Activated CD4-positive, alpha-beta T cell treated with anti-CD3 and anti-CD28 coated beads, Interleukin-2, amount 10 ng/mL, durations not matched to agents 24 days and 14 days (primary cell): ENCODE measurements at regions not wholly inside any gene's neighbourhood (a gene's known extent, or its start where the extent isn't known, plus 50 kb on each side); places are given as distances from the start of the nearest gene placed in this dataset.
"Not testable (repeated sequence)": the region's sequence is repeated elsewhere in the genome, so short reads cannot be mapped to it uniquely, and the experiment has no call there.

Source experiments
- DNase-seq: peaks from one replicate; pipeline ENCODE4 v3.0.0; 2022
- H3K27ac Mint-ChIP-seq: one replicate; pipeline ENCODE4 v1.8.0; 2022; ENCODE audit warnings: mild to moderate bottlenecking, mixed read lengths
- H3K27me3 Mint-ChIP-seq: one replicate; pipeline ENCODE4 v1.8.0; 2022; ENCODE audit warnings: mixed read lengths
- H3K36me3 Mint-ChIP-seq: one replicate; pipeline ENCODE4 v1.8.0; 2022; ENCODE audit warnings: low read depth, mild to moderate bottlenecking, mixed read lengths
- H3K4me1 Mint-ChIP-seq: one replicate; pipeline ENCODE4 v1.8.0; 2021; ENCODE audit warnings: mixed read lengths
- H3K4me3 Mint-ChIP-seq: one replicate; pipeline ENCODE4 v1.8.0; 2022; ENCODE audit warnings: mild to moderate bottlenecking, moderate library complexity, mixed read lengths
- H3K9me3 Mint-ChIP-seq: one replicate; pipeline ENCODE4 v1.8.0; 2021; ENCODE audit warnings: mixed read lengths
- intact Hi-C: fragments of 100-400 bp; cut with micrococcal nuclease; formaldehyde crosslinking; loops from one replicate; pipeline ENCODE4 v1.15.1; 2023

GRCh38 chr9:71608825-71609447 lies 159.4 kb downstream of the CEMIP2 start:
- Mint-ChIP-seq H3K4me3 (no peak overlapping the region), H3K9me3 (peaks cover 8% of the 10 kb centered on the region), H3K27ac (no peak overlapping the region), H3K27me3 (peaks cover 12% of the 10 kb centered on the region), H3K4me1 (no peaks in the 10 kb centered on the region), H3K36me3 (no peaks in the 10 kb centered on the region)
- no peak for DNase-seq
- intact Hi-C loops: loop anchor here (10.0 kb wide), 1 partner anchor 416 kb away; no protein-coding TSS in a partner anchor

DNA sequence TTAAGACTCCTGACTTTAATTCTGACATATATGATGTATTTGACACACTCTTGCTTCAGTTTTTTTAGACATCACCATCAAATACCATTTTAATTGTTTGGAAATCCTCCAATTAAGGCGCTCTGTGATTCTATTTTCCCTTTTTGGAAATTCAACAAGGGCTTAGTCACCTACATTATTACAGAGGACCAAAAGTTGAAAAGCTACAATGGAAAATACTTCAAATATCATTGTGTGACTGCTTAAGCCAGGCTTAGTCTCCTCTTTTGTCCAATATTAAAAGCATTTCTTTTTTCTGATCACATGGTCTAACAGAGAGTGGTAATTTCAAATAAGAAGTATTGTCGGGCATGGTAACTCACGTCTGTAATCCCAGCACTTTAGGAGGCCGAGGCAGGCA lies 160.3 kb downstream of the CEMIP2 start:
- intact Hi-C loops: loop anchor here (10.0 kb wide), 1 partner anchor 417 kb away; no protein-coding TSS in a partner anchor
- Mint-ChIP-seq H3K4me3 (no peak overlapping the region), H3K27me3 (peaks cover 12% of the 10 kb centered on the region), H3K36me3 (no peaks in the 10 kb centered on the region), H3K9me3 (peaks cover 8% of the 10 kb centered on the region), H3K4me1 (no peaks in the 10 kb centered on the region), H3K27ac (no peak overlapping the region)
- no peak for DNase-seq

GRCh38 chr9:71607461-71607881 lies 160.8 kb downstream of the CEMIP2 start:
- intact Hi-C loops: loop anchor here (10.0 kb wide), 1 partner anchor 417 kb away; no protein-coding TSS in a partner anchor
- Mint-ChIP-seq H3K4me3 (no peak overlapping the region), H3K9me3 (peaks cover 8% of the 10 kb centered on the region), H3K36me3 (no peaks in the 10 kb centered on the region), H3K27ac (no peak overlapping the region), H3K27me3 (peaks cover 12% of the 10 kb centered on the region), H3K4me1 (no peaks in the 10 kb centered on the region)
- DNase-seq: no peak

- Mint-ChIP-seq H3K4me3 (no peak overlapping the region), H3K4me1 (no peaks in the 10 kb centered on the region), H3K9me3 (no peaks in the 10 kb centered on the region), H3K36me3 (no peaks in the 10 kb centered on the region), H3K27me3 (peaks cover 17% of the 10 kb centered on the region), H3K27ac (no peak overlapping the region)
- intact Hi-C loops: loop anchor here (1.0 to 10.0 kb wide), 4 partner anchors 108 to 420 kb away; no protein-coding TSS in a partner anchor
- DNase-seq: peak; percentile 93
These were observed 163.9 kb downstream of the CEMIP2 start for GRCh38 chr9:71604197-71605063.

- intact Hi-C loops: loop anchor here (5.0 to 10.0 kb wide), 2 partner anchors 110 to 422 kb away; no protein-coding TSS in a partner anchor
- Mint-ChIP-seq H3K9me3 (no peaks in the 10 kb centered on the region), H3K27ac (no peak overlapping the region), H3K4me3 (no peak overlapping the region), H3K36me3 (no peaks in the 10 kb centered on the region), H3K4me1 (no peaks in the 10 kb centered on the region), H3K27me3 (peaks cover 27% of the 10 kb centered on the region)
- no peak for DNase-seq
These were observed 165.7 kb downstream of the CEMIP2 start for GRCh38 chr9:71602652-71603051.

DNA sequence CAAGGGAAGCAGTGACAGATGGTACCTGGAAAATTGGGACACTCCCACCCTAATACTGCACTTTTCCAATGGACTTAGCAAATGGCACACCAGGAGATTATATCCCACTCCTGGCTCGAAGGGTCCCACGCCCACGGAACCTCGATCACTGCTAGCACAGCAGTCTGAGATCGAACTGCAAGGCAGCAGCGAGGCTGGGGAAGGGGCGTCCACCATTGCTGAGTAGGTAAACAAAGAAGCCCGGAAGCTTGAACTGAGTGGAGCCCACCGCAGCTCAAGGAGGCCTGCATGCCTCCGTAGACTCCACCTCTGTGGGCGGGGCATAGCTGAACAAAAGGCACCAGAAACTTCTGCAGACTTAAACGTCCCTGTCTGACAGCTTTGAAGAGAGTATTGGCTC lies 172.6 kb downstream of the CEMIP2 start:
- H3K4me3 Mint-ChIP-seq, intact Hi-C loops, H3K36me3 Mint-ChIP-seq, DNase-seq, H3K27ac Mint-ChIP-seq, H3K4me1 Mint-ChIP-seq, H3K9me3 Mint-ChIP-seq: not testable (repeated sequence)
- H3K27me3 Mint-ChIP-seq: peaks cover 33% of the 10 kb centered on the region

GRCh38 chr9:71594541-71594940 lies 173.8 kb downstream of the CEMIP2 start:
- no peak for DNase-seq
- no peaks in the 10 kb centered on the region for H3K4me1 Mint-ChIP-seq
- no peaks in the 10 kb centered on the region for H3K9me3 Mint-ChIP-seq
- H3K36me3 Mint-ChIP-seq: no peaks in the 10 kb centered on the region
- intact Hi-C loops: no loop called here
- H3K27me3 Mint-ChIP-seq: peaks cover 24% of the 10 kb centered on the region
- no peak overlapping the region for H3K4me3 Mint-ChIP-seq
- no peak overlapping the region for H3K27ac Mint-ChIP-seq

DNA sequence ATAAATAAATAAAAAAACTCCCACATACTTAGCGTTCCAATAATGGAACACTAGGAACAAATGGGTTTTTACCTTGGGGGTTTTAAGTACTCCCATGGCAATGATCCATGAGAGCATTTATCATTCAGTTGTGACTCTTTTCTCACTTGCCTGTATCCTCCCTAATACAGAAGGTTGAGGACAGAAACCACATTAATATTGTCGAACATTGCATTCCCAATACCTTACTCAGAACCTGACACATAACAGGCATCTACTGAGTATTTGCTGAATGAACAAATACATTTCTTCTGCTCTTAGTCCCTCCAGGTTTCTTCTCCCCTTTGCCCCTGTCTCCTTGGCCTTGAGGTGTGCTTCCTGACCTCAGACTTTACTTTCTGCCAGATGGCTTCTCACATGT lies 175.9 kb downstream of the CEMIP2 start:
- intact Hi-C loops: no loop called here

GRCh38 chr9:71590362-71590761 lies 178.0 kb downstream of the CEMIP2 start:
- no peaks in the 10 kb centered on the region for H3K4me1 Mint-ChIP-seq
- DNase-seq: no peak

More for the DNA sequence above, 175.9 kb downstream of the CEMIP2 start:
- Mint-ChIP-seq H3K9me3 (no peaks in the 10 kb centered on the region), H3K4me3 (no peak overlapping the region), H3K36me3 (no peaks in the 10 kb centered on the region), H3K4me1 (no peaks in the 10 kb centered on the region), H3K27ac (no peak overlapping the region), H3K27me3 (peaks cover 13% of the 10 kb centered on the region)
- DNase-seq: no peak

DNA sequence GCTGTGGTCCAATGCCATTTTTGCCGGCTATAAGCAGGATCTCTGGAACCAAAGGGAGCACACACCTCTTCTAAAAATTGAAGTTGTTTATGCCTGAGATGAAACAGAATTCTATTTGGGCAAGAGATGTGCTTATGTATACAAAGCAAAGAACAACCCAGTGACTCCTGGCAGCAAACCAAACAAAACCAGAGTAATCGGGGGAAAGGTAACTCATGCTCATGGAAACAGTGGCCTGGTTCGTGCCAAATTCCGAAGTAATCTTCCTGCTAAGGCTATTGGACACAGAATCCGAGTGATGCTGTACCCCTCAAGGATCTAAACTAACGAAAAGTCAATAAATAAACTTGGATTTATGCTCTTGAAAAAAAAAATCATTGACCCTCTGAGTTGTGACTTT lies 178.7 kb downstream of the CEMIP2 start:
- no peak for DNase-seq
- H3K9me3 Mint-ChIP-seq: no peaks in the 10 kb centered on the region
- H3K27me3 Mint-ChIP-seq: peaks cover 13% of the 10 kb centered on the region
- intact Hi-C loops: no loop called here
- no peaks in the 10 kb centered on the region for H3K4me1 Mint-ChIP-seq
- no peak overlapping the region for H3K4me3 Mint-ChIP-seq
- no peak overlapping the region for H3K27ac Mint-ChIP-seq
- H3K36me3 Mint-ChIP-seq: no peaks in the 10 kb centered on the region

More at GRCh38 chr9:71590362-71590761, 178.0 kb downstream of the CEMIP2 start:
- Mint-ChIP-seq H3K9me3 (no peaks in the 10 kb centered on the region), H3K36me3 (no peaks in the 10 kb centered on the region), H3K4me3 (no peak overlapping the region), H3K27ac (no peak overlapping the region), H3K27me3 (peaks cover 10% of the 10 kb centered on the region)
- intact Hi-C loops: no loop called here

DNA sequence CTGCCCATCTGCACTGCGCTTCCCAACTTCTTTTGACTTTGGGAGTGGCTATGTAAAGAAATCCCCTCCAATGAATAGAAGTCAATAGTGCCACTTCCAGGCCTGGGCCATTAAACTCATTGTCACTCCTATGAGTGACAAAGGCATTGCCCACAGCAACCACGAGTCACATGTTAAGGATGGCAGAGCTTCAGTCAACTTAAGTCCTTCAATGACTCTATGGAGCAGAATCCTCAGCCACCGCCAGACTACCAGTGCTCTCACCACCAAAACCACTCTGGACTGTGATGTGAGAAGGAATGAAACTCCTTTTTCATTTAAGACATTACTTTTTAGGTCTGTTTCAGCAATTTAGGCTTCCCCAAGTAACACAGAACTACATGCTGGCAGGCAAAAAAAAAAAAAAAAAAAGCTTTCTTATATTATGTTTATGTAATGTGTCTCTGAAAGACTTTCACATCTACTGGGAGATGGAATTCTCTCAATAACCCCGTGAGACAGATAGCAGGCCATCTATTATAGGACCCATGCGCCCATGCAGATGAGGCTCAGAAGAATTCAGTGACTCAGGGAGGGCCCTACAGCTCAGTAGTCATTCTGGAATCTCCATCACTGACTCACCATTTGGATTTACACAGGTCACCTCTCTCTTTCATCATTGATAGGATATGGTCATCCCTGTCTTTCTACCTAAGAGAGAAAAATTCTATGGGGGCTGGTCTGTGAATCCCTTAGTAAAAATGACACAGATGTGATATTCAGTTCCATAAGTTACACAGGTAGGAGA lies 180.5 kb downstream of the CEMIP2 start:
- H3K27ac Mint-ChIP-seq: no peak overlapping the region
- no peaks in the 10 kb centered on the region for H3K4me1 Mint-ChIP-seq
- intact Hi-C loops: no loop called here
- no peaks in the 10 kb centered on the region for H3K36me3 Mint-ChIP-seq
- H3K27me3 Mint-ChIP-seq: peaks cover 6% of the 10 kb centered on the region
- DNase-seq: no peak
- H3K9me3 Mint-ChIP-seq: no peaks in the 10 kb centered on the region
- H3K4me3 Mint-ChIP-seq: no peak overlapping the region

GRCh38 chr9:71583792-71584191 lies 184.5 kb downstream of the CEMIP2 start:
- H3K27ac Mint-ChIP-seq: no peak overlapping the region
- H3K9me3 Mint-ChIP-seq: no peaks in the 10 kb centered on the region
- H3K4me3 Mint-ChIP-seq: no peak overlapping the region
- no peak for DNase-seq
- intact Hi-C loops: no loop called here
- H3K4me1 Mint-ChIP-seq: no peaks in the 10 kb centered on the region
- H3K36me3 Mint-ChIP-seq: no peaks in the 10 kb centered on the region
- peaks cover 13% of the 10 kb centered on the region for H3K27me3 Mint-ChIP-seq

DNA sequence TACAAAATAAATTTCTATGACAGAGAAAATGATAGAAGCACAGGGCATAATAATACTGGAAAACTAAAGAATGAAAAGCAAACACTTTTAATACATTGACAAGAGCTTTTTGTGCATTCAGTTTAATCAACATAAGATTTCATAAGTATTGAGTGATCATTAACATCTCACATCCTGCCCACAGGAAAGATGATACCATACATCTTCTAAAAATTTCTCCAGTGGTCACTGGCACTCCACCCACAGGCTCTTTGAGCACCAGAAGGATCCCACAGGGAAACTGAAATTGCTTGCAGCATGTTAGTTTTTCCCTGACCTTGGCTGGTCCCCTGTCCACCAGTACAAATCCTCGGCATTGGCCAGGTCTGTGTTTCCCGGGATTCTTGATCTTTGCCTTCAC lies 186.0 kb downstream of the CEMIP2 start:
- Mint-ChIP-seq H3K4me1 (no peaks in the 10 kb centered on the region), H3K27ac (no peak overlapping the region), H3K36me3 (no peaks in the 10 kb centered on the region), H3K27me3 (peaks cover 16% of the 10 kb centered on the region), H3K9me3 (no peaks in the 10 kb centered on the region), H3K4me3 (no peak overlapping the region)
- no peak for DNase-seq
- intact Hi-C loops: no loop called here
